Activated CD8-positive, alpha-beta memory T cell treated with anti-CD3 and anti-CD28 coated beads, Interleukin-2, amount 50 U/mL, for 24 hours (primary cell): ENCODE measurements at regions not wholly inside any gene's neighbourhood (a gene's known extent, or its start where the extent isn't known, plus 50 kb on each side); places are given as distances from the start of the nearest gene placed in this dataset.

ENCODE experiments used
- DNase-seq: peaks from one replicate; pipeline ENCODE4 v3.0.0-alpha.2; 2020; ENCODE audit errors: extremely low read depth

DNA sequence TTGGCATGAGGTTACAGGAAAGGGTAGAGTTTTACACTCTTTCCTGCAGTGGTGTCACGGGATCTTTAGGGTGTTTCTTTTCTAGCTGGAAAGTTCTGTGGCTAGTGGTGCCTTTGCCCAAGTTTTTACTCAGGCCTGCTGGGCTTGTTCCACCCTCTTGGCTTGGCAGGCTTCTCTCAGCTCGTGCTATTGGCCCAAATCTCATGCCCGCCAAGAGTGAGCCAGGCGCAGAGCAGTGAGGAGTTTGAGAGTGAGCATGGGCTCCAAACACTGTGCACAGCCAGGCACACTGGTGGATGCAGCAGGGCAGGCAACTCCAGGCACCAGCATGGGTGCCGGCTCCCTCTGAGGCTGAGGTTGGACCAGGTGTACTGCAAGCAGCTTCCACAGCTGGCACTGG lies 206.5 kb downstream of the SAMD5 start:
- no peak for DNase-seq

- DNase-seq, result no peak
Measured at GRCh38 chr6:147716434-147716833, 207.9 kb downstream of the SAMD5 start.

- no peak for DNase-seq
Measured at GRCh38 chr6:147717991-147718390, 209.5 kb downstream of the SAMD5 start.

DNA sequence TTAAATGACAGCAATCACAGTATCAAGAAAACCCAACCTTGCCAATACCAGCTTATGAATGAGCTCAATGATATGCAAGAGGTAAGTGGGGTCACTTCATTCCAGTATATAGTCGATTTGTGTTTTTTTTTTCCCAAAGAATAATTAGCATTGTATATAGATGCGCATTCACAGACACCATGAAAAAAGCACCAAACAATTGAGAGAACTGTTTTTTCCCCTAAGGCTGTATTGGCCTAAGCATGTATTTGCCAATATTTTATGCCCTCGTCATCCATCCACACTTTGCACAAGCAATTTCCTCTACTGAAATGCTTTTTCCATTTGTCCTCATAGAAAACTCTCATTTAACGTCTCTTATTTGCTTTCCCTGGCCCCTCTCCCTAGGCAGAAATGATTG lies 213.7 kb downstream of the SAMD5 start:
- DNase-seq, result no peak

GRCh38 chr6:147724454-147724853 lies 216.0 kb downstream of the SAMD5 start:
- no peak for DNase-seq

DNA sequence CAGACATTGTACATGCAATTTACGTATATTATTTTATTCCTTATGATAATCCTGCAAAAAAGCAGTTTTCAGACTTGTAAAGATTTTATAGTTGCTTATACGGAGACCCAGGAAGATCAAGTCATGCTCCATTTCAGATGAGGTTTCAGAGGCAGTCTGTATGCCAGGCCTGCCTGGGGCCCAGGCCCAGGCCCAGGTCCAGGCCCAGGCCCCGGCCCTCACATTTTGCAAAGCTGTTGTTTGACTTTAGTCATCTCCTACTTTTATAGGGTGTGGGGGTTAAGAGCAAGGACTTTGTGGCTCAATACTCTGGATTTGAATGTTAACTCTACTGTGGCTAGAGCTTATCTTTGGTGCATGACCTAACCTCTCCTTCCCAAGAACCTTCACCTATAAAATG lies 217.9 kb downstream of the SAMD5 start:
- DNase-seq, result no peak

DNA sequence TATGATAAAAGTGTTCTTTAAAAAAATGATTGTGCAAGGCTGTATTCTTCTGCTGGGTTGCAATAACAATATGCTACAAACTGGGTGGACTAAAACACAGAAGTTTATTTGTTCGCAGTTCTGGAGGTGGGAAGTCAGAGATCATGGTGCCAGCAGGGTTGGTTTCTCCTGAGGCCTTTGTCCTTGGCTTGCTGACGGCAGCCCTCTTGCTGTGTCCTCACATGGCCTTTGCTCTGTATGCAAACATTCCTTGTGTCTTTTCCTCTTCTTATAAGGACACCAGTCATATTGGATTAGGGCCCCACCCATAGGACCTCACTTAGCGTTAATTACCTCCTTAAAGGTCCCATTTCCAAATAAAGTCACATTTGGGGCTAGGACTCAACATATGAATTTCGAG lies 220.4 kb downstream of the SAMD5 start:
- no peak for DNase-seq

DNA sequence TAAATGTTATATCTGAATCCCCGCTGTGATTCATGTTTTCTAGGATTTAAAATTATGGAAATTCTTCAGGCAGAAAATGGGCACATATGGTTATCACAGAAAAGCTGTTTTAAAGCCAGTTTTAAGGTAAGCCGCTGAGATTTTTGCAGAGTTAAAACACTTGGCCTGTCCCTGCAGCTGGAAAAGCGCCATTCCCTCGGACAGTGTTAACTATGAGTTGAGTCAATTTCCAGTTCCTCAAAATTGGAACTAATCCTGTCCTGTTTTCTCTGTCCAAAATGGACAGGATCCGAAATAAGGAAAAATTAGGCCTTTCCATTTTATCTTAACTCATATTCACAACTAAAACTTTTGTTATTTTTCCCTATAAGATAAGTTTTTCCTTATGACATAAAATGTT lies 225.2 kb downstream of the SAMD5 start:
- no peak for DNase-seq

GRCh38 chr6:147734151-147734550 lies 225.7 kb downstream of the SAMD5 start:
- no peak for DNase-seq

GRCh38 chr6:147735924-147736323 lies 227.4 kb downstream of the SAMD5 start:
- no peak for DNase-seq

DNA sequence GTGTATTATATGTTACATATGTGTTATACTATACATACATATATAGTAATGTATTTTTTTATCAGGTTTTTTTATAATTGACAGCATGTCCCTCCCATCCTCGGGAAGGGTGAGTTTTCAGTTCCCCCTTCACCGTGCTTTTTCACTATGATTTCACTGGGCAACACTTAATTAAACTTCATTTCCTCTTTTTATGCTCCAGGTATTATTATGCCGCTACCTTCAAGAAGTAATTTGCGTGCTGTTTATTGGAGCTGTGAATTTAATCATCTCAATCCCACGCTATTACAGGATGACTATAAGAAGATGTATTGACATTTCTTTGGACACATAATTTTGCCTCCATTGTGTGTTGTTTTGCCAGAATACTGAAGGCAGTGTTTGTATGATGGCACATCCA lies 228.6 kb downstream of the SAMD5 start:
- DNase-seq, result no peak

DNA sequence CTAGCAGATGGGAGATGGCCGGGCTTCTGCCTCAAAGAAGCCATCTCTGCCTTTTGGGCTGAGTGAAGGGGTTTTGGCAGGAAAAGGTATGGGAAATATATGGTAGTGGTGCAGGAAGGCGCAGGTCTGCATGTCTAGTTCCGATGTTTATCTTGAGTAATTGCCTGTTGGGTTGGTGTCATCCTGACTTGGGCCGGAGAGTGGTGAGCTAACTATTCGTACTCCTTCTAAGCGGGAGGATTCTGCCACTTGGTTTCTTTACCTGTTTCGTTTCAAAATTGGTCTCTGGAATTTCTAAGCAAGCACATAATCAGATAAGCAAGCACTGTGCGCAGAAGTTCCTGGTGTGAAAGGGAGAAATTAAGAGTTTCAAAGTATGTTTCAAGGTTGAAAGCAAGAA lies 229.6 kb downstream of the SAMD5 start:
- DNase-seq, result no peak

GRCh38 chr6:147738516-147739162 lies 230.1 kb downstream of the SAMD5 start:
- no peak for DNase-seq

GRCh38 chr6:147740326-147740725 lies 231.8 kb downstream of the SAMD5 start:
- no peak for DNase-seq

- DNase-seq, result no peak
Measured at GRCh38 chr6:147740916-147741315, 232.4 kb downstream of the SAMD5 start.

- DNase-seq, result no peak
Measured at GRCh38 chr6:147741389-147741788, 232.9 kb downstream of the SAMD5 start.

GRCh38 chr6:147742440-147742839 lies 233.9 kb downstream of the SAMD5 start:
- no peak for DNase-seq

- DNase-seq, result no peak
Measured at GRCh38 chr6:147744012-147744411, 235.5 kb downstream of the SAMD5 start.

- DNase-seq, result no peak
Measured at GRCh38 chr6:147749331-147749730, 240.8 kb downstream of the SAMD5 start.

GRCh38 chr6:147750413-147750812 lies 241.9 kb downstream of the SAMD5 start:
- no peak for DNase-seq

- DNase-seq, result no peak
Measured at GRCh38 chr6:147751232-147751631, 242.7 kb downstream of the SAMD5 start.

GRCh38 chr6:147752689-147753403 lies 244.4 kb downstream of the SAMD5 start:
- DNase-seq, result no peak

DNA sequence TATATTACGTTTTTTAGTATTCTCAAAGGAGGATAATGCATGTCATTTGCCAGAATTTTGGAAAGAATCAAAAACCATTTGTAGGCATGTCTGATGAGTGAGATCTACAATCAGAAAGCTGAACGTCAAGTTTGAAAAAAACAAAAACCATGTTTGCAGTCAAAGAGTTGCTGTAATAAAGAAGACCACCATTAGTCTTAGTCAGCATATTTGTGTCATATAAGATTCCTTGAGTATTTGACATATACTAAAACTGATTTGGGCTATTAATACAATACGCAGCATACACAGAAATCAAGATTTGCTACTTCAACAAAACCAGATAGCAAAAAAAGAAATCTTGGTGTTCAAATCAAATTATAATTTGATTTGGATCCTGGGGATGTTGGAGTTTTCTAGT lies 247.5 kb downstream of the SAMD5 start:
- no peak for DNase-seq

DNA sequence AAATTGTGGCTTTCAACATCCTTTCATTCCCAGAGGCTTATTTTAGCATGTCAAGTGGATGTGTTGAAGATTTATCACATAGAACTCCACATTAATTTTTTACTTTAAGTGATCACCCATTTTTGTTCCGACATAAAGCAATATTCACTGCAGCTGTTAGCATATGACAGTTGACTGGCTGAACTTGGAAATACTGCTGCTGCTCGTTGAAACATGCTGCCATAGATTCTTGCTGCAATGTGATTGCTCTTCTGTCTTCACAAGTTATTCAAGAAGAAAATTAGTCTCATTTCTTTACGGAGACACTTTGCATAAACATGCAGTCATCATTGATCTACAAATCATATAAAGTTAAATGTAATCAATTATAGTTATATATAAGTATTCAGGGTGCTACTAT lies 248.4 kb downstream of the SAMD5 start:
- DNase-seq, result no peak
